Stomach smooth muscle (tissue), 2 donors: ENCODE measurements at regions not wholly inside any gene's neighbourhood (a gene's known extent, or its start where the extent isn't known, plus 50 kb on each side); places are given as distances from the start of the nearest gene placed in this dataset.

Source experiments
- H3K27ac ChIP-seq: one replicate; pipeline ENCODE4 v1.7.0; 2013; ENCODE audit warnings: mild to moderate bottlenecking, low read length, inconsistent platforms
- H3K27me3 ChIP-seq, 2 donors: one replicate each; pipeline ENCODE4 v1.7.0; 2013; ENCODE audit warnings: low read length in 2 of 2; ENCODE audit not compliant: insufficient read depth in 2 of 2, control insufficient read depth in 1 of 2
- H3K36me3 ChIP-seq, 2 donors: one replicate each; pipeline ENCODE4 v1.7.0; 2013; ENCODE audit warnings: low read length in 2 of 2; ENCODE audit not compliant: control insufficient read depth in 2 of 2, insufficient read depth in 2 of 2
- H3K4me1 ChIP-seq: one replicate; pipeline ENCODE4 v1.7.0; 2013; ENCODE audit warnings: low read length; ENCODE audit not compliant: control insufficient read depth, insufficient read depth
- H3K4me3 ChIP-seq, 2 donors: one replicate each; pipeline ENCODE4 v1.7.0; 2013; ENCODE audit warnings: low read length in 2 of 2
- H3K9ac ChIP-seq, 2 donors: one replicate each; pipeline ENCODE4 v1.7.0; 2013; ENCODE audit warnings: low read length in 2 of 2, mild to moderate bottlenecking in 1 of 2
- H3K9me3 ChIP-seq, 2 donors: one replicate each; pipeline ENCODE4 v1.7.0; 2013; ENCODE audit warnings: low read length in 2 of 2; ENCODE audit not compliant: control insufficient read depth in 2 of 2
- donor health status: healthy.
- donor health status: Pancreatic carcinoma.

DNA sequence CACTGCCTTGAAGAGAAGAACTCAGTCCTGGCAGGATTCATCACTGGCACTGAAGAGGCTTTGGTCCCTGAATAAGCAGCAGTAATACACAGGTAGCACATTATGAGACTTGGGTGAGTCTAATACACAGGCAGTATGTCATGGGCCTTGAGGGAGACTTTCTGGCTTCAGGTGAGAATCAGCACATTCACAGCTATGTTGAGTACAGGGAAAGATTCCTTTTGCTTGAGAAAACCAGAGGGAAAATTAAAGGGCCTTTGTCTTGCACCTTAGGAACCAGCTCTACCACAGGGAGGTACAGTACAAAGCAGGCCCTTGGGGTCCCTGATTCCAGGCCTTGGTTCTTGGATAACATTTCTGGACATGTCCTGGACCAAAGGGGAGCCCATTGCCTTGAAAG is 484.6 kb downstream of the RFC3 start:
- Histone ChIP-seq H3K27ac (no peak overlapping the region), H3K4me1 (no peaks in the 10 kb centered on the region), H3K36me3 (no peaks in the 10 kb centered on the region), H3K4me3 (no peak overlapping the region), H3K27me3 (no peaks in the 10 kb centered on the region), H3K9ac (no peak overlapping the region), H3K9me3 (peaks cover 0 to 5% of the 10 kb centered on the region in 2 donors)

DNA sequence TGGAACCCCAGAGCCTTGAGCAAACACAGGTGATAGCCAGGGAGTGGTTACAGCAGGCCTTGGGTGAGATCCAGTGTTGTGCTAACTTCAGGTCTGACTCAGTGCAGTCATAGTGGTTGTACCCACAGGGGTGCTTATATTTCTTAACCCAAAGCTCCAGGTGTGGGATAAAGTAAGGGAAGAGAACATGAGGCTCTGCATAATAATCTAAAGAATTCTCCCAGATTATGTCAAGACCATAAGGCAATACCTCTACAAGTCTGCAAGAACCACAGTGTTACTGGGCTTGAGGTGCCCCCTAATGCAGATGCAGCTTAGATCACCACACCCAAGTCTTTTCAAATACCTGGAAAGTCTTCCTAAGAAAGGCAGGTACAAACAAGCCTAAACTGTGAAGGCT is 485.4 kb downstream of the RFC3 start:
- Histone ChIP-seq H3K27ac (no peak overlapping the region), H3K36me3 (no peaks in the 10 kb centered on the region), H3K9ac (no peak overlapping the region), H3K4me1 (no peaks in the 10 kb centered on the region), H3K4me3 (no peak overlapping the region), H3K27me3 (no peaks in the 10 kb centered on the region), H3K9me3 (peaks cover 0 to 5% of the 10 kb centered on the region in 2 donors)

DNA sequence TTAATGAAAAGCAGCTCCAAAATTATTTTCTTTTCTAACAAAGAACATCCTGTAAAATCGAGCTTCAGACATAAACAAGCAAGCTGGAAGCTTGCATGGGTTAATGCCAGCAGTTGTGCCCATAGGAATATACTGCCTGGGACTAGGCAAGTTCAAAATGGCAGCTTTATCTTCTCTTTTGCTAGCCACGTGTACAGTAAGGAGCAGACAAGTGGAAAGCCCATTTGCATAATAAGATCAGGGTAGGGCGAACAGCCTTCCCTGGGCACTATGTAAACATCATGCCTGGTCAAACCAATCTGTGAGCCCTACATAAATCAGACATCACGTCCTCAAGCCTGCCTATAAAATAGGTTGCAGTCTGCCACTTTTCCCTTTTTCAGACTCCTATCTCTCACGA is 489.7 kb downstream of the RFC3 start:
- no peak overlapping the region for H3K9ac ChIP-seq

DNA sequence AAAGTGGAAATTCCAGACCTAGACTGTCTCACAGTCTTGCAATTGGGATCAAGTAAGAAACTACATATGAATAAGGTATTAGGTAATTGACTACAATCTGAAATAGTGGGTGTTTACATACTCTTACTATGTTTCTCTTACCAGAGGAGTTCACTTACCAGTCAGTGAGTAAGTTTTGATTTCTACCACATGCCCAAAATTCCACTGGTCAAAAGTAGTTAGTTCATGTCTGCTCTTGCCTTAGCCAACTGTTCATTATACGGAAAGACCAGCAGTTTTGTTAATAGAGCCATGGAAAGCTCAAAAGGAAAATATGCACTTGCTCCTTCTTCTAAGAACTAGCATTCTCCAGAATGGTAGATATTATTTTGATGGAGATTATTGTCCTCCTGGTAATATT is 490.8 kb downstream of the RFC3 start:
- Histone ChIP-seq H3K27ac (no peak overlapping the region), H3K9ac (no peak overlapping the region), H3K36me3 (no peaks in the 10 kb centered on the region), H3K4me1 (no peaks in the 10 kb centered on the region), H3K27me3 (no peaks in the 10 kb centered on the region), H3K4me3 (no peak overlapping the region), H3K9me3 (no peaks in the 10 kb centered on the region)

More for the DNA sequence above, 489.7 kb downstream of the RFC3 start:
- no peaks in the 10 kb centered on the region for H3K27me3 ChIP-seq
- H3K9me3 ChIP-seq: peaks cover 0 to 4% of the 10 kb centered on the region in 2 donors
- no peaks in the 10 kb centered on the region for H3K36me3 ChIP-seq
- no peak overlapping the region for H3K4me3 ChIP-seq
- no peaks in the 10 kb centered on the region for H3K4me1 ChIP-seq
- H3K27ac ChIP-seq: no peak overlapping the region

DNA sequence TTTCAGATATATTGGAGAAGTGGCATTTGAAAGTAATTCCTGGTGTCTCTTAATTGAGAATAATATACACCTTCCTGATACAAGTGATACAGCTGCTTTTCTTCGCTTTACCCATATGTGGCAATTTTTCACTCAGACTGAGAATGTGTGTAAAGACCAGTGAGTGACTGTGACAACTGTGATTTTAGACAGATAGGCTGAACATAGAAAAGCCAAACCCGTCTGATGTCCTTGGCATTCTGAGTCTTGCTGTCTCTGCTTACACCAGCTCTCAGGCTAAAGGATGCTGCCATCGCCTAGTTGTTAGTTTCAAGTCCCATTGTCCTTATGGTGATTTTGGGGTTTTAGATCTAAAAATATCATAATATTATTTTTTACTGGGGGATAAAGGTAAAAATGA is 492.6 kb downstream of the RFC3 start:
- Histone ChIP-seq H3K4me1 (no peaks in the 10 kb centered on the region), H3K9me3 (no peaks in the 10 kb centered on the region), H3K27ac (no peak overlapping the region)

DNA sequence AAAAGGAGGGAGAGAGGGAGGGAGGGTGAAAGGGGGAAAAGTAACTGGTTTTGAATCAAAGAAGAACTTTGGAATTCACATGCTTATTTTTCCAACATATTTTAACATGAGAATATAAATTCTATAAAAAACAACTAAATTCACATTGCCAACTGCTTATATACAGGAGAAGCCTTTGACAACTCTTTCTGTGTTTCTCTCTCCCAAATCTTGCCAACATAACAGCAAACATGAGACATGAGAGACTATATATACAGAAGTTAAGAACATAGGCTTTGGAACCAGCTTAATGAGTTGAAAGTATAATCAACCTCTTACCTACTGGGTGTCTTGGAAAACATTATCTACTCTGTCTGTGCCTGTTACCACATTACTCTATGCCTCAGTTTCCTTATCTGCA is 493.3 kb downstream of the RFC3 start:
- Histone ChIP-seq H3K36me3 (no peaks in the 10 kb centered on the region), H3K4me3 (no peak overlapping the region), H3K9me3 (no peaks in the 10 kb centered on the region), H3K27me3 (no peaks in the 10 kb centered on the region), H3K9ac (no peak overlapping the region), H3K27ac (no peak overlapping the region), H3K4me1 (no peaks in the 10 kb centered on the region)

More for the DNA sequence above, 492.6 kb downstream of the RFC3 start:
- H3K9ac ChIP-seq: no peak overlapping the region
- no peaks in the 10 kb centered on the region for H3K36me3 ChIP-seq
- no peak overlapping the region for H3K4me3 ChIP-seq
- H3K27me3 ChIP-seq: no peaks in the 10 kb centered on the region

DNA sequence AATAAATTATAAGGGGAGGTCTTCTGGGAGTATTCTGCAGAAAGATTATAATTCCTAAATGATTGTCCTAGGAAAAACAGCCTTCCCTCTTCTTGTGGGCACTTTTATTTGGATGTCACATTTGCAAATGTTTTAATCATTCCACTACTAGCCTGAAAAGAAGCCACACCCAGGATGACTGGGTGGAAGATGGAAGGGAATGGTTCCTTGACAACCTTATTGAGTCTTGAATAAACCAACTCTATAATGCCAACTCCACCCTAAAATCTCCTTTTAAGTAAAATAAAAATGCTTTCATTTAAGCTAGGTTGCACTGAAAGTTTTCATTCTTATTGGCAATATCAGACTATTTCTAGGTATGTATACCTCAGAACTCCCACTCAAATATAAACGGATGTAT is 494.6 kb downstream of the RFC3 start:
- H3K4me3 ChIP-seq: no peak overlapping the region
- no peaks in the 10 kb centered on the region for H3K9me3 ChIP-seq
- H3K4me1 ChIP-seq: no peaks in the 10 kb centered on the region
- no peaks in the 10 kb centered on the region for H3K27me3 ChIP-seq
- H3K36me3 ChIP-seq: no peaks in the 10 kb centered on the region
- H3K27ac ChIP-seq: no peak overlapping the region
- no peak overlapping the region for H3K9ac ChIP-seq

DNA sequence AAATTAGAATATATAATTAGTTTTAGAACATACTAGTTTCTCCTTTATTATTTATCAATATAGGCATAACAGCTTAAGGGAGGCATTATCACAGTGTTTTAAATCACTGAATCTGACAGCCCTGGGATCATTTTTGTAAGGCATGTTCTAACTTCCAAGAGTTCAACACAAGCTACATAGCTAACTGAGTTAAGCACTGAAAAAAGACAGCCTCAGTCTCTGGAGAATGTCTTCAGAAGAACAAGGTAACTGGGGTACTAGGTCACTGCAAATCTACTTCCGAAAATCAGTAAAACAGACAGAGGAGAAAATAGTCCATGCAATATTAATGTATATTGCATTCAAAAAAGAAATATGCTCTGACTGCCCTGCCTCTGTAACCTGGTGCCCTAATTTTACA is 502.1 kb downstream of the RFC3 start:
- Histone ChIP-seq H3K27ac (no peak overlapping the region), H3K27me3 (no peaks in the 10 kb centered on the region), H3K9ac (no peak overlapping the region), H3K4me1 (no peaks in the 10 kb centered on the region), H3K36me3 (no peaks in the 10 kb centered on the region), H3K4me3 (no peak overlapping the region), H3K9me3 (no peaks in the 10 kb centered on the region)

DNA sequence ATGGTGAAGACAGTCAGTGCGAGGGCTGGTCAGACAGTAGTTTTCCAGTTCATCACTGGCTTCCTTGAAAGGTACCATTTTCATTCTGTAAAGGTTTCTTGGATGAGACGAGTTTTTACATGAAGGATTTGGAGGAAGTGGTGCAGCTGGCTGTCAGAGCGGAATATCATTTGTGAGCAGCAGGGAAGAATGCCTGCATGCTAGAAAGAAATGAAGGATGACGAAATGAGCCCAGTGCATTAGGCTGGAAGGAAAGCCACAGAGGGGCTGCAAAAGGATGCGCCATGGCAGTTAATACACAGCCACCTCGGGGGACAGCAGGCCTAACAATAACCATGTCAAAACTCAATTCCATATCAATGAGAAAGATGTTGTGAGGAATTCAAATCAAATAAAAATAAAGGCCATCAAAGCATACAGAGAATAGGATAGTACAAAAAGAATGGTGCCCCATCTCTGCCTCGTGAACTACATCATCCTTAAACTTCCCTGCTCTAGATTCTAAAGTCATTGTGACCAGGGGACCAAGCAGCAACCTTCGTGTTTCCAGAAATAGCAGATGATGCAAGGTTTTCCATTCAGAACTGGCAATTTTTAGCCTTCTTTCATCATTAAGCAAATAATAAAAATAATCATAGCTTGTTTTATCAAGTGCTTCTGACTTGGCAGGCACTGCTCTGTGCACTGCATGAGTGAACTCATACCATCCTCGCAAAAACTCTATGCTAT is 504.2 kb downstream of the RFC3 start:
- H3K27ac ChIP-seq: no peak overlapping the region
- no peaks in the 10 kb centered on the region for H3K36me3 ChIP-seq
- no peaks in the 10 kb centered on the region for H3K9me3 ChIP-seq
- H3K4me1 ChIP-seq: no peaks in the 10 kb centered on the region
- no peaks in the 10 kb centered on the region for H3K27me3 ChIP-seq
- H3K9ac ChIP-seq: no peak overlapping the region
- H3K4me3 ChIP-seq: no peak overlapping the region

DNA sequence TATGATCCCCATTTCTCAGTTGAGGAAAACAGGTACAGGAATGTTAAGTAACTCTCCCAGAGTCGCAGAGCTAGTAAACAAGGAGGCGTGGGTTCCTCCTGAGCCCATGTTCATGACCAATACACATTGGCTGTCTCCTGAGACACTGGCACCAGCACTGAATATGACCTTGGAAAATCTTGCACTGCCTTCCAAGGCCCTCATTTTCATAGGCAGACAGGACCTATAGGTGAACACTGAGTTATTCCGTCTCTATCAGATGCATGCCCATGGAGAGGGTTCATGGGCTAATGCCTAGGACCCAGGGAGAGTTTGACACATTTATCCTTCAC is 504.8 kb downstream of the RFC3 start:
- Histone ChIP-seq H3K27ac (no peak overlapping the region), H3K4me3 (no peak overlapping the region), H3K9me3 (no peaks in the 10 kb centered on the region), H3K27me3 (no peaks in the 10 kb centered on the region), H3K4me1 (no peaks in the 10 kb centered on the region), H3K9ac (no peak overlapping the region), H3K36me3 (no peaks in the 10 kb centered on the region)

DNA sequence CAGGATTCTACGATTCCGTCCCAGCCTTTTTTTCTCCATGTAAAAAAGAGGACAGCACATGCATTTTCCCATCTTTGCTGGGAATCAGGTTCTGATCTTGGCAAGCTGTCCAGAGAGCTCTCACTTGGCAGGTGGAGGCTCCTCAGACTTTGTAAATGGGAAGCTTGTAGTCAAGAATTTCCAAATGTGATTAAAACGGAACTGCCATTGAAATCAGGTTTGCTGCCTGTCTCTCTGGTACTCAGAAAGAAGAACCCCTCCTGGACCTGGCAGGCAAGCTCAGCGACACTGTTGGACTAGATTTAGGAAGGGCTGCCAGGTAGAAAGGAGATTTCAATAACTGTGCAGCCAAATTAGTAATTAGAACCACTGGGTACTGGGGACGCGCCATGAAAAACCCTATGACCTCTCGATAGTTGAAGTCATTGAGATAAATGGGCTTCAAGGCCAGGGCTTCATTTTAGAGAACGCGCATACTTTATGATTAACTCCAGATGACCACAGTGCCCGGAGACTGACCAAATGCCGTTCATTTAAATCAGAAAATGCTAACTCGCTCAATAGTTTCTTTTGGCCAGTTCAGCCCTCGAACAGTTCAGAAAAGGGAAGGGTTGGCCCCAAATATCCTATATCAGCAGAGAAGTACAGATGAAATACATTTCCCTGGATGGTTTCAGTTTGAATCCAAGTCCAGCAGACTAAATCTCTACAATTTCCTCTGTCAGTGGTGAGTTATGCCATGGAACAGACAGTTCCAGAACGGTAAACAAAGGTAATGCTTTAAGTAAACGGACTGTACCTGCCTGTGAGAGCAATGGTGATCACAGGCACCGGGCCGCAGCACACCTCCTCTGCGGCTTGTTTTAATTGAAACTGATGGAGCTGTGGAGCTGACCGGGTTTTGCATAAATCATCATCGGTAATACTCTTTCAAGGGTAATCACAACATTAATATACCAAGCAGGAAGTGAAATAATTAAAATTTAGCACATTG is 517.4 kb downstream of the RFC3 start:
- Histone ChIP-seq H3K9ac (no peak overlapping the region), H3K27ac (no peak overlapping the region), H3K36me3 (no peaks in the 10 kb centered on the region), H3K4me3 (no peak overlapping the region), H3K9me3 (no peaks in the 10 kb centered on the region), H3K27me3 (no peaks in the 10 kb centered on the region), H3K4me1 (no peaks in the 10 kb centered on the region)
